AG04450 (cell line): ENCODE measurements at regions not wholly inside any gene's neighbourhood (a gene's known extent, or its start where the extent isn't known, plus 50 kb on each side); places are given as distances from the start of the nearest gene placed in this dataset.
"Not testable (repeated sequence)": the region's sequence is repeated elsewhere in the genome, so short reads cannot be mapped to it uniquely, and the experiment has no call there.

Source experiments
- CTCF ChIA-PET: fragments of 300-600, 350-600 bp; formaldehyde crosslinking; extraction: SDS; loops from one replicate; lab custom pipeline; 2022; ENCODE audit warnings: antibody characterized with exemption, inconsistent platforms; lab: Charles Lee
- POLR2A ChIA-PET: fragments of 350-600 bp; formaldehyde crosslinking; extraction: SDS; loops from one replicate; lab custom pipeline; 2021; ENCODE audit warnings: antibody characterized with exemption, inconsistent platforms; lab: Yijun Ruan, JAX
- DNase-seq: peaks from one replicate; pipeline ENCODE4 v3.0.0-alpha.2; 2011; ENCODE audit warnings: low read depth, low spot score
- H3K27ac ChIP-seq: one replicate; pipeline ENCODE4 v1.5.1; 2012; ENCODE audit warnings: low read depth, low read length, control low read depth
- H3K27me3 ChIP-seq: one replicate; pipeline ENCODE4 v1.6.0; 2012; ENCODE audit warnings: low read length; ENCODE audit not compliant: control insufficient read depth, insufficient read depth
- H3K4me3 ChIP-seq: 2 replicates; pipeline ENCODE4 v1.5.1; 2011; ENCODE audit warnings: mild to moderate bottlenecking, low read depth, low read length, control low read depth
- H3K9me3 ChIP-seq: 2 replicates; pipeline ENCODE4 v1.5.1; 2012; ENCODE audit warnings: low read length; ENCODE audit not compliant: control insufficient read depth, insufficient read depth
- CTCF ChIP-seq: IDR thresholded peaks from 2 replicates; pipeline ENCODE4 v1.5.1; 2011; ENCODE audit warnings: low read depth, low read length, control low read depth, inconsistent platforms

GRCh38 chr7:81150951-81151361 lies 232.1 kb upstream of the SEMA3C start:
- H3K9me3 ChIP-seq = no peaks in the 10 kb centered on the region
- H3K4me3 ChIP-seq = no peak overlapping the region
- CTCF ChIA-PET = no interaction called here
- POLR2A ChIA-PET = no interaction called here
- H3K27ac ChIP-seq = no peak overlapping the region
- TF ChIP-seq CTCF = no peak
- H3K27me3 ChIP-seq = no peaks in the 10 kb centered on the region
- DNase-seq = no peak

- DNase-seq = no peak
- POLR2A ChIA-PET = no interaction called here
- Histone ChIP-seq H3K9me3 (peaks cover 4% of the 10 kb centered on the region; the same call in 1 of the 2 replicates), H3K27me3 (no peaks in the 10 kb centered on the region), H3K4me3 (no peak overlapping the region), H3K27ac (no peak overlapping the region)
- TF ChIP-seq CTCF = no peak
- CTCF ChIA-PET = no interaction called here
These were observed 225.0 kb upstream of the SEMA3C start for GRCh38 chr7:81143856-81144255.

GRCh38 chr7:81141257-81142205 lies 222.7 kb upstream of the SEMA3C start:
- H3K9me3 ChIP-seq, H3K4me3 ChIP-seq, CTCF ChIA-PET, DNase-seq, POLR2A ChIA-PET, H3K27ac ChIP-seq, H3K27me3 ChIP-seq: not testable (repeated sequence)

GRCh38 chr7:81140775-81141174 lies 221.9 kb upstream of the SEMA3C start:
- Histone ChIP-seq H3K27ac (no peak overlapping the region), H3K27me3 (no peaks in the 10 kb centered on the region), H3K4me3 (no peak overlapping the region), H3K9me3 (peaks cover 4% of the 10 kb centered on the region; the same call in 1 of the 2 replicates)
- no peak for DNase-seq
- ChIA-PET CTCF (interaction anchor here (1.1 kb wide), 1 partner anchor 11 kb away, joined by 3 read pairs; no protein-coding TSS in a partner anchor), POLR2A (no interaction called here)
- no peak for TF ChIP-seq CTCF

GRCh38 chr7:81140252-81140651 lies 221.4 kb upstream of the SEMA3C start:
- Histone ChIP-seq H3K4me3 (no peak overlapping the region), H3K9me3 (peaks cover 4% of the 10 kb centered on the region; the same call in 1 of the 2 replicates), H3K27ac (no peak overlapping the region), H3K27me3 (no peaks in the 10 kb centered on the region)
- ChIA-PET POLR2A (no interaction called here), CTCF (interaction anchor here (1.1 kb wide), 1 partner anchor 12 kb away, joined by 3 read pairs; no protein-coding TSS in a partner anchor)
- no peak for DNase-seq
- no peak for TF ChIP-seq CTCF
